BJ (cell line): ENCODE measurements at regions not wholly inside any gene's neighbourhood (a gene's known extent, or its start where the extent isn't known, plus 50 kb on each side); places are given as distances from the start of the nearest gene placed in this dataset.

Experiments used
- CTCF ChIA-PET: fragments of 350-600 bp; formaldehyde crosslinking; extraction: SDS; loops from one replicate; lab custom pipeline; 2021; ENCODE audit warnings: antibody characterized with exemption, inconsistent platforms; lab: Yijun Ruan, JAX
- POLR2A ChIA-PET: fragments of 300-600 bp; sonication (Branson Sonifier 250); formaldehyde crosslinking; extraction: SDS; loops from one replicate; lab custom pipeline; 2021; ENCODE audit warnings: antibody characterized with exemption; lab: Charles Lee
- DNase-seq: peaks from one replicate; pipeline ENCODE4 v3.0.0-alpha.2; 2011; ENCODE audit warnings: low read depth
- H3K27me3 ChIP-seq: 2 replicates; pipeline ENCODE4 v1.6.0; 2011; ENCODE audit warnings: low read length; ENCODE audit not compliant: control insufficient read depth, insufficient read depth
- H3K36me3 ChIP-seq: 2 replicates; pipeline ENCODE4 v1.5.1; 2011; ENCODE audit warnings: low read length; ENCODE audit not compliant: control insufficient read depth, insufficient read depth
- H3K4me3 ChIP-seq: 2 replicates; pipeline ENCODE4 v1.5.1; 2011; ENCODE audit warnings: low read depth, mild to moderate bottlenecking, control low read depth, low read length
- TF ChIP-seq, protein P1 (sequence below): IDR thresholded peaks from 2 replicates; pipeline ENCODE4 v1.5.1; 2011; ENCODE audit warnings: low read depth, mild to moderate bottlenecking, control low read depth, inconsistent platforms, low read length, moderate library complexity; ENCODE audit not compliant: insufficient read depth

DNA sequence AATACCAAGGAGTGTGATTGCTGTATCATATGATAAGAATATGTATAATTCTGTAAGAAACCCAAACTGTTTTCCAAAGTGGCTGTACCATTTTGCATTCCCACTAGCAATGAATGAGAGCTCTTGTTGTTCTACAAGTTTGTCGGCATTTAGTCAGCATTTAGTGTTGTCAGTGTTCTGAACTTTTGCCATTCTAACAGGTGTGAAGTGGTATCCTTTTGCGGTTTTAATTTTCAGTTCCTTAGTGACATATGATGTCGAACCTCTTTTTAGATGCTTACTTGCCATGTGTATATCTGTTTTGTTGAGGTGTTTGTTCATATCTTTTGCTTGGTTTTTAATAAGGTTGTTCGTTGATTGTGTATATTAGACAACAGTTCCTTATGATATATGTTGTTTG is 296.3 kb upstream of the IZUMO3 start:
- TF ChIP-seq, protein P1, sequence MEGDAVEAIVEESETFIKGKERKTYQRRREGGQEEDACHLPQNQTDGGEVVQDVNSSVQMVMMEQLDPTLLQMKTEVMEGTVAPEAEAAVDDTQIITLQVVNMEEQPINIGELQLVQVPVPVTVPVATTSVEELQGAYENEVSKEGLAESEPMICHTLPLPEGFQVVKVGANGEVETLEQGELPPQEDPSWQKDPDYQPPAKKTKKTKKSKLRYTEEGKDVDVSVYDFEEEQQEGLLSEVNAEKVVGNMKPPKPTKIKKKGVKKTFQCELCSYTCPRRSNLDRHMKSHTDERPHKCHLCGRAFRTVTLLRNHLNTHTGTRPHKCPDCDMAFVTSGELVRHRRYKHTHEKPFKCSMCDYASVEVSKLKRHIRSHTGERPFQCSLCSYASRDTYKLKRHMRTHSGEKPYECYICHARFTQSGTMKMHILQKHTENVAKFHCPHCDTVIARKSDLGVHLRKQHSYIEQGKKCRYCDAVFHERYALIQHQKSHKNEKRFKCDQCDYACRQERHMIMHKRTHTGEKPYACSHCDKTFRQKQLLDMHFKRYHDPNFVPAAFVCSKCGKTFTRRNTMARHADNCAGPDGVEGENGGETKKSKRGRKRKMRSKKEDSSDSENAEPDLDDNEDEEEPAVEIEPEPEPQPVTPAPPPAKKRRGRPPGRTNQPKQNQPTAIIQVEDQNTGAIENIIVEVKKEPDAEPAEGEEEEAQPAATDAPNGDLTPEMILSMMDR = no peak
- Histone ChIP-seq H3K36me3 (no peaks in the 10 kb centered on the region), H3K27me3 (no peaks in the 10 kb centered on the region), H3K4me3 (no peak overlapping the region)
- DNase-seq = no peak
- POLR2A ChIA-PET = no interaction called here
- CTCF ChIA-PET = no interaction called here

DNA sequence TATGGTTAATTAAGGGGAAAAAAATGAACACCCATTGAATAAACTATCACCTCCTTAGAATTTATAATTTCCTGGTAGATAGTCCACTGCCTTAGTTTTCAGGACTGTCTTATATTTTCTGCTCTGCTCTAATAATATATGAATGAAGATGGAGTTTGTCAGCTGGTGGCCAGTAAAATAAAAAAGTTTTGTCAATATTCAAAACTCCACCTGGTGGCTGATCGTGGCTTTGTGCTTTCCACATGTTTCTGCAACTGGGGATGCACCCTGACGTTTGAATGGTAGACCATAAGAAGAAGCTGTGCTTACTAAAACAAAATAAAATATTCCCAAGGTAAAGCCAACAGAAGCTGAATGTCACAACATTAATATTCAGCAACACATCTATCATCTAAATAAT is 286.6 kb upstream of the IZUMO3 start:
- CTCF ChIA-PET = no interaction called here
- no peaks in the 10 kb centered on the region for H3K27me3 ChIP-seq
- POLR2A ChIA-PET = no interaction called here

GRCh38 chr9:24828687-24829086 is 283.0 kb upstream of the IZUMO3 start:
- TF ChIP-seq, protein P1 = no peak
- POLR2A ChIA-PET = no interaction called here
- CTCF ChIA-PET = no interaction called here
- H3K36me3 ChIP-seq = no peaks in the 10 kb centered on the region
- no peaks in the 10 kb centered on the region for H3K27me3 ChIP-seq
- no peak overlapping the region for H3K4me3 ChIP-seq
- DNase-seq = no peak

More for the DNA sequence above, 286.6 kb upstream of the IZUMO3 start:
- TF ChIP-seq, protein P1 = no peak
- no peak for DNase-seq
- Histone ChIP-seq H3K4me3 (no peak overlapping the region), H3K36me3 (no peaks in the 10 kb centered on the region)

- H3K27me3 ChIP-seq = no peaks in the 10 kb centered on the region
- POLR2A ChIA-PET = no interaction called here
- no peak for DNase-seq
- no peaks in the 10 kb centered on the region for H3K36me3 ChIP-seq
- H3K4me3 ChIP-seq = no peak overlapping the region
- TF ChIP-seq, protein P1 = no peak
- CTCF ChIA-PET = no interaction called here
These were observed 278.9 kb upstream of the IZUMO3 start for GRCh38 chr9:24824607-24825006.

- no peaks in the 10 kb centered on the region for H3K27me3 ChIP-seq
These were observed 274.5 kb upstream of the IZUMO3 start for GRCh38 chr9:24820196-24820595.

More at GRCh38 chr9:24820196-24820595, 274.5 kb upstream of the IZUMO3 start:
- no peak for DNase-seq
- H3K36me3 ChIP-seq = no peaks in the 10 kb centered on the region
- CTCF ChIA-PET = no interaction called here
- POLR2A ChIA-PET = no interaction called here
- TF ChIP-seq, protein P1 = no peak
- no peak overlapping the region for H3K4me3 ChIP-seq
